Smooth muscle cell (in vitro differentiated cells): ENCODE measurements at regions not wholly inside any gene's neighbourhood (a gene's known extent, or its start where the extent isn't known, plus 50 kb on each side); places are given as distances from the start of the nearest gene placed in this dataset.
A peak's percentile ranks its signal among the peaks of the same experiment; 100 is the strongest.

Experiments
- DNase-seq: peaks from one replicate; lab custom pipeline; 2025; ENCODE audit not compliant: unreplicated experiment; lab: John Stamatoyannopoulos, UW
- H2AFZ ChIP-seq: fragments of 200-600 bp; sonication (generic); 2 replicates; pipeline ENCODE4 v1.6.0; 2016; ENCODE audit warnings: antibody characterized with exemption, low read depth, mild to moderate bottlenecking
- H3F3A ChIP-seq: fragments of 200-600 bp; sonication (generic); 2 replicates; pipeline ENCODE4 v1.6.0; 2017; ENCODE audit warnings: antibody characterized with exemption, low read depth
- H3K27ac ChIP-seq: fragments of 200-600 bp; sonication (generic); 2 replicates; pipeline ENCODE4 v1.5.1; 2016; ENCODE audit warnings: low read depth, mild to moderate bottlenecking
- H3K27me3 ChIP-seq: fragments of 200-600 bp; sonication (generic); 2 replicates; pipeline ENCODE4 v1.6.1; 2016; ENCODE audit warnings: low read depth, mild to moderate bottlenecking
- H3K36me3 ChIP-seq: fragments of 200-600 bp; sonication (generic); 2 replicates; pipeline ENCODE4 v1.5.1; 2016; ENCODE audit warnings: low read depth
- H3K4me1 ChIP-seq: fragments of 200-600 bp; sonication (generic); 2 replicates; pipeline ENCODE4 v1.5.1; 2016; ENCODE audit warnings: low read depth
- H3K4me2 ChIP-seq: fragments of 200-600 bp; sonication (generic); 2 replicates; pipeline ENCODE4 v1.6.0; 2016; ENCODE audit warnings: mild to moderate bottlenecking
- H3K4me3 ChIP-seq: fragments of 200-600 bp; sonication (generic); 2 replicates; pipeline ENCODE4 v1.5.1; 2016; ENCODE audit warnings: mild to moderate bottlenecking
- H3K79me2 ChIP-seq: fragments of 200-600 bp; sonication (generic); 2 replicates; pipeline ENCODE4 v1.6.0; 2016; ENCODE audit warnings: low read depth, mild to moderate bottlenecking
- H3K9ac ChIP-seq: fragments of 200-600 bp; sonication (generic); 2 replicates; pipeline ENCODE4 v1.6.0; 2016; ENCODE audit warnings: low read depth
- H3K9me3 ChIP-seq: fragments of 200-600 bp; sonication (generic); replicated peaks from 2 replicates; pipeline ENCODE4 v1.5.1; 2016; ENCODE audit warnings: low read depth
- H4K20me1 ChIP-seq: fragments of 200-600 bp; sonication (generic); 2 replicates; pipeline ENCODE4 v1.6.0; 2016; ENCODE audit warnings: low read depth
- CTCF ChIP-seq: fragments of 200-600 bp; sonication (generic); IDR thresholded peaks from 2 replicates; pipeline ENCODE4 v1.5.1; 2017; ENCODE audit warnings: borderline replicate concordance, mild to moderate bottlenecking, antibody characterized with exemption; ENCODE audit not compliant: insufficient read depth, poor library complexity, severe bottlenecking
- WGBS: methylation state at CpG from one replicate; pipeline ENCODE4 v1.1.7; 2016; ENCODE audit warnings: low lambda C conversion rate; 5-methylcytosine and 5-hydroxymethylcytosine counted together

DNA sequence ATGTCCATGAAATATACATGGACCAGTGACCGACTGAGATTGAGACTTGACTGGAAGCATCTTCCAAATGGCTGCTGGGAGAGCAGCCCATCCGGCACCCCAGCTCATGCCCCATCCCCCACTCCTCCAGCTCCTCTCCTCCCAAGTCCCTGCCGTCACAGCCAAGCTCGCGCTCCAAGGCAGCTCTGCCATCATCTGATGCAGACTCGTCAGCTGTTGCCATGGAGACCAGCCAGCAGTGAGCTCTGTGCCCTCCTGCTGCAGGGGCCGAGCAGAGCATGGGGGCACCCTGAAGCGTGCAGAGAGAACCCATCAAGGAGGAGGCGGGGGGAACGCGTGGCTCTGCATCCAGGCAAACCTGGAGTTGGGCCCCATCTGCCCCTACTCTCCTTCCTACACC is 74.5 kb upstream of the TNRC6C start:
- Histone ChIP-seq H3K9me3 (no peaks in the 10 kb centered on the region), H3K36me3 (no peaks in the 10 kb centered on the region), H3K4me1 (peaks cover 8% of the 10 kb centered on the region), H2AFZ (no peak overlapping the region), H3F3A (peaks cover 4% of the 10 kb centered on the region), H3K27me3 (peaks cover 9% of the 10 kb centered on the region), H4K20me1 (no peaks in the 10 kb centered on the region), H3K9ac (no peak overlapping the region), H3K79me2 (no peaks in the 10 kb centered on the region), H3K27ac (no peak overlapping the region), H3K4me2 (no peak overlapping the region), H3K4me3 (no peak overlapping the region)
- WGBS, result 80% methylated on average over 11 of the region's 11 CpGs
- DNase-seq, result peak; percentile 7
- no peak for TF ChIP-seq CTCF

DNA sequence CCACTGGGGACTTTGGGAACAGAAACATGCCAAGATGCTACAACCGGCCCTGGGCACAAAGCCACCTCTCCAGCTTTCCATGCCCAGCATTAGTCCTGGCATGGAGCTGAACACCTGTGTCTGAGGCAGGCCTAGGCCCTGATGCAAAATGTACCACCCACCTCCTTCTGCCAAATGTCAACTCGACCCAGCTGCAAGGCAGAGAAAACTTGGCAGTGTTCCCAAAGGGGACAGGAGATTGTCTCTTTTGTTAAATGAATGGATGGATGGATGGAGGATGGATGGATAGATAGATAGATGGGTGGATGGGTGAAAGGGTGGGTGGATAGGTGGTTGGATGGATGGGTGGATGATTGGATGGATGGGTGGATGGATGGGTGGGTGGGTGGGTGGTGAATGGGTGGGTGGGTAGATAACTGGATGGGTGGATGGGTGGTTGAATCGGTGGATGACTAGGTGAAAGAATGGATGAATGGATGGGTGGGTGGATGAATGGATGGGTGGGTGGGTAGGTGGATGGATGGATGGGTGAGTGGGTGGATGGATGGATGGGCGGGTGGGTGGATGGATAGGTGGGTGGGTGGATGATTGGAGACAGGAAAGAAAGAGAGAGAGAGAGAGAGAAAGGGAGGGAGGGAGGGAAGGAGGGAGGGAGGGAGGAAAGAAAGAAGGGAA is 73.4 kb upstream of the TNRC6C start:
- Histone ChIP-seq H3K79me2 (no peaks in the 10 kb centered on the region), H3K36me3 (no peaks in the 10 kb centered on the region), H3K27me3 (peaks cover 12% of the 10 kb centered on the region), H3K27ac (no peak overlapping the region), H3K4me3 (no peak overlapping the region), H3F3A (peaks cover 4% of the 10 kb centered on the region), H3K4me2 (no peak overlapping the region), H3K9ac (no peak overlapping the region), H4K20me1 (no peaks in the 10 kb centered on the region), H3K9me3 (no peaks in the 10 kb centered on the region), H3K4me1 (peaks cover 8% of the 10 kb centered on the region), H2AFZ (no peak overlapping the region)
- WGBS, result 84% methylated on average over 2 of the region's 4 CpGs
- no peak for DNase-seq
- TF ChIP-seq CTCF, result no peak

GRCh38 chr17:77885678-77886386 is 72.7 kb upstream of the TNRC6C start:
- Histone ChIP-seq H3K27ac (no peak overlapping the region), H3K4me1 (peaks cover 8% of the 10 kb centered on the region), H3K27me3 (peaks cover 12% of the 10 kb centered on the region), H3K9ac (no peak overlapping the region), H3F3A (peaks cover 4% of the 10 kb centered on the region), H3K79me2 (no peaks in the 10 kb centered on the region), H2AFZ (no peak overlapping the region), H3K36me3 (no peaks in the 10 kb centered on the region), H3K4me2 (no peak overlapping the region), H4K20me1 (no peaks in the 10 kb centered on the region), H3K9me3 (no peaks in the 10 kb centered on the region), H3K4me3 (no peak overlapping the region)
- DNase-seq, result no peak
- WGBS, result 81% methylated on average over 8 of the region's 8 CpGs
- TF ChIP-seq CTCF, result no peak

- Histone ChIP-seq H2AFZ (no peak overlapping the region), H4K20me1 (no peaks in the 10 kb centered on the region)
- TF ChIP-seq CTCF, result no peak
Observed at GRCh38 chr17:77886387-77886728, 72.1 kb upstream of the TNRC6C start.

More at GRCh38 chr17:77886387-77886728, 72.1 kb upstream of the TNRC6C start:
- peaks cover 15% of the 10 kb centered on the region for H3K27me3 ChIP-seq
- H3K79me2 ChIP-seq, result no peaks in the 10 kb centered on the region
- H3K36me3 ChIP-seq, result no peaks in the 10 kb centered on the region
- no peak for DNase-seq
- peaks cover 4% of the 10 kb centered on the region for H3F3A ChIP-seq
- H3K9me3 ChIP-seq, result no peaks in the 10 kb centered on the region
- 87% methylated on average over 13 of the region's 13 CpGs for WGBS
- H3K4me1 ChIP-seq, result peaks cover 8% of the 10 kb centered on the region
- H3K4me2 ChIP-seq, result no peak overlapping the region
- no peak overlapping the region for H3K4me3 ChIP-seq
- no peak overlapping the region for H3K27ac ChIP-seq
- no peak overlapping the region for H3K9ac ChIP-seq
